Astrocyte (in vitro differentiated cells and primary cell): ENCODE measurements at regions not wholly inside any gene's neighbourhood (a gene's known extent, or its start where the extent isn't known, plus 50 kb on each side); places are given as distances from the start of the nearest gene placed in this dataset.

Experiments
- CTCF ChIP-seq: IDR thresholded peaks from 2 replicates; pipeline ENCODE4 v1.5.1; 2011; ENCODE audit warnings: low read depth, mild to moderate bottlenecking, inconsistent platforms, low read length, moderate library complexity; ENCODE audit not compliant: insufficient read depth
- EZH2 ChIP-seq: IDR thresholded peaks from 2 replicates; pipeline ENCODE4 v1.6.1; 2012; ENCODE audit warnings: mild to moderate bottlenecking, low read length, inconsistent platforms; ENCODE audit not compliant: insufficient read depth

DNA sequence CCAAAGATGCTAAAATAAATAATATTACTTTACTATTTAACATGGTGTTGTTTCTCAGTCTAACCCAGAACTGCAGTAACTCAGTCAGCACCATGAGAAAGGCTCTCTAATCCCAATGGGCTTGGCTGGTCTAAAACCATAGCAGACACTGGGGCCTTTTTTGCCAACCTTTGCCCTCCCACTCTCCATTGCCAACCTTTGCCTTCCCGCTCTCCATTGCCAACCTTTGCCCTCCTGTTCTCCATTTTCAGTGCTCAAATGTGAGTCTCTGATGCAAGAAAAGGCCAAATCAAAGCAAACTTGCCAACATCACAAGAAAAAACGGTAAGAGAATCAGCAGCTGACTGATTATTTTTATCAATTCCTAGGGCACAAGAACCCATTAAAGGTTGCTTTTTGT, 1681.2 kb downstream of the SLITRK5 start:
- TF ChIP-seq CTCF (no peak), EZH2 (no peak)
